Type B pancreatic cell (in vitro differentiated cells): ENCODE measurements at regions not wholly inside any gene's neighbourhood (a gene's known extent, or its start where the extent isn't known, plus 50 kb on each side); places are given as distances from the start of the nearest gene placed in this dataset.
"Not testable (repeated sequence)": the region's sequence is repeated elsewhere in the genome, so short reads cannot be mapped to it uniquely, and the experiment has no call there.

ENCODE experiments used
- DNase-seq: peaks from one replicate; pipeline ENCODE4 v3.0.0; 2021; ENCODE audit warnings: mixed read lengths; ENCODE audit not compliant: unreplicated experiment; ENCODE audit errors: extremely low spot score
- H3K27ac Mint-ChIP-seq: 2 replicates; pipeline ENCODE4 v1.8.0; 2021; ENCODE audit warnings: mild to moderate bottlenecking, mixed read lengths
- H3K27me3 Mint-ChIP-seq: 2 replicates; pipeline ENCODE4 v1.8.0; 2021; ENCODE audit warnings: mixed read lengths
- H3K36me3 Mint-ChIP-seq: 2 replicates; pipeline ENCODE4 v1.8.0; 2021; ENCODE audit warnings: mixed read lengths
- H3K4me1 Mint-ChIP-seq: one replicate; pipeline ENCODE4 v1.8.0; 2021; ENCODE audit warnings: mixed read lengths; ENCODE audit not compliant: unreplicated experiment
- H3K4me3 Mint-ChIP-seq: 2 replicates; pipeline ENCODE4 v1.8.0; 2021; ENCODE audit warnings: mild to moderate bottlenecking, mixed read lengths
- H3K9me3 Mint-ChIP-seq: 2 replicates; pipeline ENCODE4 v1.8.0; 2021; ENCODE audit warnings: mixed read lengths
- TF ChIP-seq, protein P1 (sequence below): fragments of 200-600 bp; sonication (generic); conservative IDR thresholded peaks from 2 replicates; pipeline ENCODE4 v1.5.0; 2021; ENCODE audit warnings: antibody characterized with exemption, mild to moderate bottlenecking

GRCh38 chr4:154164931-154165839, 326.4 kb downstream of the DCHS2 start:
- Mint-ChIP-seq H3K4me3 (no peak overlapping the region), H3K27me3 (no peaks in the 10 kb centered on the region)
- TF ChIP-seq, protein P1, sequence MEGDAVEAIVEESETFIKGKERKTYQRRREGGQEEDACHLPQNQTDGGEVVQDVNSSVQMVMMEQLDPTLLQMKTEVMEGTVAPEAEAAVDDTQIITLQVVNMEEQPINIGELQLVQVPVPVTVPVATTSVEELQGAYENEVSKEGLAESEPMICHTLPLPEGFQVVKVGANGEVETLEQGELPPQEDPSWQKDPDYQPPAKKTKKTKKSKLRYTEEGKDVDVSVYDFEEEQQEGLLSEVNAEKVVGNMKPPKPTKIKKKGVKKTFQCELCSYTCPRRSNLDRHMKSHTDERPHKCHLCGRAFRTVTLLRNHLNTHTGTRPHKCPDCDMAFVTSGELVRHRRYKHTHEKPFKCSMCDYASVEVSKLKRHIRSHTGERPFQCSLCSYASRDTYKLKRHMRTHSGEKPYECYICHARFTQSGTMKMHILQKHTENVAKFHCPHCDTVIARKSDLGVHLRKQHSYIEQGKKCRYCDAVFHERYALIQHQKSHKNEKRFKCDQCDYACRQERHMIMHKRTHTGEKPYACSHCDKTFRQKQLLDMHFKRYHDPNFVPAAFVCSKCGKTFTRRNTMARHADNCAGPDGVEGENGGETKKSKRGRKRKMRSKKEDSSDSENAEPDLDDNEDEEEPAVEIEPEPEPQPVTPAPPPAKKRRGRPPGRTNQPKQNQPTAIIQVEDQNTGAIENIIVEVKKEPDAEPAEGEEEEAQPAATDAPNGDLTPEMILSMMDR = no peak

DNA sequence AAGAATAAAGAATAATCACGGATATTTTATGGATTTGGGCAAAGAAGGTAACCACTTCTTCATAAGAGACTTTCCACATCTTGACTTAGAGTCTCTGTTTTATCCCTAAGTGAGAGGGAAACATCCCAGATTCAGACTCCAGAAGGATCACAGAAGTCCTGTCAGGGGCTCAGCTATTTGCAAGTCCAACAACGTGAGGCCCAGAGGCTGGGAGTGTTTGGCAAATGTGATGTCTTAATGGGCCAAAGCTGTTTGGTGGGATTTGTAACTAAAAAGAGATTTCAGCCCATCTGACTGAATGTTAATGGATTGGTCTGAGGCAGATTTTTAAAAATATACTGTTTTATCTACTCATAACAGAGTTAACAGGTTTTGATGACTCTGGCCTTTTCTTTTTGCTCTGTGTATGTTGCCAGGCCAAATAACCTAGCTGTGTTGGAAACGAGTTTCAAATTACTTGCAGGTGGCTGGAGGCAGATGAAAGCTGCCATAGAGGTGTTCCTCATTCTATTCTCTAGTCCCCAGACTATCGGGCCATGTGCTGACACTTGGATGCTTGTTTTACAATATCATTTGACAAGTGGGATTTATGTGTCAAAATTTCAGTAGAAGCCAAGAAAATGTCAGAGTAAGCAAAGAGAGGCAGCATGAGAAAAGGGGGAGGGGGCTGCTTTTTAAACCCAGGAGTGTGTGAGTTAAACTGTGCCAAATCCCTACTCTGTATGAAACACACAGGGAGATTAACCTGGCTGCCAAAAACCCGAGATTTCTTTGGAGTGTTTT, 330.9 kb downstream of the DCHS2 start:
- Mint-ChIP-seq H3K27ac (no peak overlapping the region), H3K36me3 (no peaks in the 10 kb centered on the region), H3K4me1 (peaks cover 9% of the 10 kb centered on the region), H3K9me3 (no peaks in the 10 kb centered on the region), H3K27me3 (no peaks in the 10 kb centered on the region), H3K4me3 (no peak overlapping the region)
- TF ChIP-seq, protein P1 = no peak
- DNase-seq = no peak

More at GRCh38 chr4:154164931-154165839, 326.4 kb downstream of the DCHS2 start:
- Mint-ChIP-seq H3K4me1 (peaks cover 9% of the 10 kb centered on the region), H3K36me3 (no peaks in the 10 kb centered on the region), H3K27ac (peak overlapping the region; percentile 55), H3K9me3 (no peaks in the 10 kb centered on the region)
- DNase-seq = no peak

GRCh38 chr4:154158361-154159155, 333.0 kb downstream of the DCHS2 start:
- no peak overlapping the region for H3K27ac Mint-ChIP-seq
- H3K9me3 Mint-ChIP-seq = no peaks in the 10 kb centered on the region
- peaks cover 2% of the 10 kb centered on the region for H3K27me3 Mint-ChIP-seq
- H3K4me1 Mint-ChIP-seq = peaks cover 9% of the 10 kb centered on the region
- TF ChIP-seq, protein P1 = no peak
- no peak for DNase-seq
- H3K36me3 Mint-ChIP-seq = no peaks in the 10 kb centered on the region
- no peak overlapping the region for H3K4me3 Mint-ChIP-seq

DNA sequence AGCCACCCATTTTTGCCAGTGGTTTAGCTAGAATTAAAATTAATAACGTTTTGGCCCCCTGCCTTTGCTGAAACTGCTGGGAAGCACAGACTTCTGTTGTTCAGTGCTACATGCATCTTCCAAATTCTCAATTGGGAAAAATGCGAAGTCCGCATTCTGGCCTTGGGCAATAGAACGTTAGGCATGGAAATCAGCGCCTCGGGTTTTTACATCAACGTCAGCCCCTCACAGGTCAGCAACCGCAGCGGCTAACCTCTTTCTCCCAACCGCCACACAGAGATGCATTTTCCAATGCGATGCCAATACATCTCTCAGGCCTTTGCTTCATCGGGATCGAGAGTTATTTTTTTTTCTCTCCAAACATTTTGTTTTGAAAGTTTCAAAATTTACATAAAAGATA, 339.1 kb downstream of the DCHS2 start:
- no peak for DNase-seq
- H3K27ac Mint-ChIP-seq = no peak overlapping the region
- H3K9me3 Mint-ChIP-seq = no peaks in the 10 kb centered on the region
- peaks cover 2% of the 10 kb centered on the region for H3K27me3 Mint-ChIP-seq
- TF ChIP-seq, protein P1 = no peak
- H3K4me1 Mint-ChIP-seq = no peaks in the 10 kb centered on the region
- H3K36me3 Mint-ChIP-seq = no peaks in the 10 kb centered on the region
- no peak overlapping the region for H3K4me3 Mint-ChIP-seq

- not testable (repeated sequence) for H3K27ac Mint-ChIP-seq, H3K27me3 Mint-ChIP-seq, H3K9me3 Mint-ChIP-seq, H3K36me3 Mint-ChIP-seq, DNase-seq, H3K4me1 Mint-ChIP-seq, H3K4me3 Mint-ChIP-seq
Measured at GRCh38 chr4:154149236-154149635, 342.4 kb downstream of the DCHS2 start.
